NCI-H2196 (cell line): ENCODE measurements at regions not wholly inside any gene's neighbourhood (a gene's known extent, or its start where the extent isn't known, plus 50 kb on each side); places are given as distances from the start of the nearest gene placed in this dataset.
"Not testable (repeated sequence)": the region's sequence is repeated elsewhere in the genome, so short reads cannot be mapped to it uniquely, and the experiment has no call there.

Source experiments
- DNase-seq: peaks from one replicate; lab custom pipeline; 2025; ENCODE audit not compliant: unreplicated experiment; lab: John Stamatoyannopoulos, UW

- DNase-seq = no peak
These were observed 193.1 kb downstream of the OTOL1 start for GRCh38 chr3:161689584-161690298.

- no peak for DNase-seq
These were observed 193.7 kb downstream of the OTOL1 start for GRCh38 chr3:161690299-161690620.

- DNase-seq = no peak
These were observed 195.1 kb downstream of the OTOL1 start for GRCh38 chr3:161691677-161692076.

GRCh38 chr3:161694682-161695564, 198.3 kb downstream of the OTOL1 start:
- DNase-seq = no peak

- no peak for DNase-seq
These were observed 199.2 kb downstream of the OTOL1 start for GRCh38 chr3:161695811-161696210.

GRCh38 chr3:161700998-161701397, 204.4 kb downstream of the OTOL1 start:
- DNase-seq = no peak

- not testable (repeated sequence) for DNase-seq
These were observed 210.6 kb downstream of the OTOL1 start for GRCh38 chr3:161707253-161707652.

- DNase-seq = no peak
These were observed 217.1 kb downstream of the OTOL1 start for GRCh38 chr3:161713731-161714130.

GRCh38 chr3:161731968-161732367, 235.4 kb downstream of the OTOL1 start:
- no peak for DNase-seq

GRCh38 chr3:161737171-161737570, 240.6 kb downstream of the OTOL1 start:
- DNase-seq = no peak

GRCh38 chr3:161740421-161740820, 243.8 kb downstream of the OTOL1 start:
- DNase-seq = no peak

GRCh38 chr3:161744366-161744765, 247.8 kb downstream of the OTOL1 start:
- no peak for DNase-seq

- DNase-seq = no peak
These were observed 249.1 kb downstream of the OTOL1 start for GRCh38 chr3:161745741-161746140.

GRCh38 chr3:161748049-161748448, 251.4 kb downstream of the OTOL1 start:
- no peak for DNase-seq

- no peak for DNase-seq
These were observed 257.9 kb downstream of the OTOL1 start for GRCh38 chr3:161754420-161755053.

- no peak for DNase-seq
These were observed 262.8 kb downstream of the OTOL1 start for GRCh38 chr3:161759444-161759843.

GRCh38 chr3:161766331-161766730, 269.7 kb downstream of the OTOL1 start:
- DNase-seq = no peak

GRCh38 chr3:161770484-161771386, 274.1 kb downstream of the OTOL1 start:
- DNase-seq = no peak

GRCh38 chr3:161781381-161781780, 284.8 kb downstream of the OTOL1 start:
- no peak for DNase-seq

GRCh38 chr3:161793194-161793930, 296.8 kb downstream of the OTOL1 start:
- no peak for DNase-seq
